GM12875 (cell line): ENCODE measurements at regions not wholly inside any gene's neighbourhood (a gene's known extent, or its start where the extent isn't known, plus 50 kb on each side); places are given as distances from the start of the nearest gene placed in this dataset.

ENCODE experiments used
- H3K4me3 ChIP-seq: one replicate; pipeline ENCODE4 v1.5.1; 2011; ENCODE audit warnings: low read depth, low read length, control low read depth
- CTCF ChIP-seq: IDR thresholded peaks from 2 replicates; pipeline ENCODE4 v1.5.1; 2011; ENCODE audit warnings: low read depth, mild to moderate bottlenecking, control low read depth, inconsistent platforms, low read length, moderate library complexity, borderline replicate concordance; ENCODE audit not compliant: insufficient read depth

GRCh38 chr1:5720045-5720444 lies 272.2 kb downstream of the NPHP4 start:
- no peak for TF ChIP-seq CTCF
- no peak overlapping the region for H3K4me3 ChIP-seq

GRCh38 chr1:5718831-5719632 lies 273.2 kb downstream of the NPHP4 start:
- TF ChIP-seq CTCF, result no peak
- H3K4me3 ChIP-seq, result no peak overlapping the region

GRCh38 chr1:5717031-5717682 lies 275.1 kb downstream of the NPHP4 start:
- no peak for TF ChIP-seq CTCF
- no peak overlapping the region for H3K4me3 ChIP-seq

- no peak for TF ChIP-seq CTCF
Observed at GRCh38 chr1:5716126-5716525, 276.1 kb downstream of the NPHP4 start.

GRCh38 chr1:5713101-5714010 lies 278.9 kb downstream of the NPHP4 start:
- TF ChIP-seq CTCF, result no peak
- no peak overlapping the region for H3K4me3 ChIP-seq

More at GRCh38 chr1:5716126-5716525, 276.1 kb downstream of the NPHP4 start:
- no peak overlapping the region for H3K4me3 ChIP-seq

- TF ChIP-seq CTCF, result no peak
- H3K4me3 ChIP-seq, result no peak overlapping the region
Observed at GRCh38 chr1:5711956-5712645, 280.1 kb downstream of the NPHP4 start.
